ENCODE measurements at regions not wholly inside any gene's neighbourhood (a gene's known extent, or its start where the extent isn't known, plus 50 kb on each side); places are given as distances from the start of the nearest gene placed in this dataset.

DNA sequence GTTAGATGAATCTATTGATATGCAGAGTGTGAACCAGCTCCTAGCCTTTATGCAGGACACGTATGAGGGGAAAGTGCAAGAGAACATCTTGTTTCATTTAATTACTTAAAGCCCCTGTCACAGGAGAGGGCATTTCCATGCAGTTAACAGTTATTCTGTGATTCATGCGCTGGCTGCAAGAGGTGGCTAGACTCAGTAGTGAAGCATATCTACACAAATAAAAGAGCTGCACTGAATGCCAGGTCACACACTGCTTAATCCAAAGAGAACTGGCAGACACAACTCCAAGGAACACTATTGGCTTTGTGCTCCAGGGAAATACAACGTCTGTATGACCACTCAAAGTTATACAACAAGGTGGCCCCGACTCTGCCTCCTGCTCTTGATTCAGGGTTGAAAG lies 394.1 kb downstream of the C12orf75 start:
- POLR2A ChIA-PET, result no interaction called here
- no peak for DNase-seq
- CTCF ChIA-PET, result no interaction called here

DNA sequence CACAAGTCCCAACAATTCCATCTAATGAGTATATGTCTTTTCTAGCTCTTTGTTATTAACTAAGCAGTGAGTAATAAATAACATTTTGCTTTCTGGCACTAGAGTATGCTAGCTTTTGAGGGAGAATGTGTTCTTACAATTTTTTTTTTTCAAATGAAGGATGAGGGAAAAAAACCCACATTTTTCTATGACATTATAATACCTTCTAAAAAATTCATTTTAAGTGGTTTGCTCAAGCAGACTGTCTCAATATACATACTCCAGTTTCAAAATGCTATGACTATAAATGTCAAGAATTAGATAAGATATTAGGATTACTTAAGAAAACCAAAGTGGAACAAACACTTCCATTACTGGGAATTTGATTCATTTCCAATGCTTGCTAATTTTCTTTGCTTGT lies 394.6 kb downstream of the C12orf75 start:
- Histone ChIP-seq H3K9me3 (ENCODE audit: control extremely low read depth in 1 of 5, control insufficient read depth in 4 of 5, insufficient read depth in 2 of 5, low read depth in 1 of 5, low read length in 4 of 5) (no peaks in the 10 kb centered on the region), H3K27ac (ENCODE audit: insufficient read depth in 1 of 2, low read depth in 1 of 2, low read length in 2 of 2, poor library complexity in 1 of 2, severe bottlenecking in 2 of 2) (no peak overlapping the region), H3K36me3 (ENCODE audit: control insufficient read depth in 4 of 4, insufficient read depth in 4 of 4, low read length in 3 of 4) (no peaks in the 10 kb centered on the region), H3K4me3 (ENCODE audit: control insufficient read depth in 1 of 7, extremely low read depth in 1 of 7, insufficient read depth in 4 of 7, low read depth in 2 of 7, low read length in 6 of 7) (no peak overlapping the region), H3K27me3 (replicated peaks in 2 of 5; ENCODE audit: control insufficient read depth in 4 of 5, insufficient read depth in 5 of 5, low read length in 4 of 5) (peaks cover 0 to 16% (median 0%) of the 10 kb centered on the region in 5 experiments), H3K4me1 (ENCODE audit: control extremely low read depth in 1 of 4, control insufficient read depth in 4 of 4, insufficient read depth in 4 of 4, low read length in 3 of 4) (no peaks in the 10 kb centered on the region)
- CTCF ChIA-PET, result no interaction called here
- POLR2A ChIA-PET, result no interaction called here
- DNase-seq, result no peak

More for the DNA sequence above, 394.1 kb downstream of the C12orf75 start:
- 100% methylated on average over 3 of the region's 4 CpGs for WGBS (ENCODE audit: insufficient coverage)
- Histone ChIP-seq H3K27me3 (replicated peaks in 2 of 5; ENCODE audit: control insufficient read depth in 4 of 5, insufficient read depth in 5 of 5, low read length in 4 of 5) (peaks cover 0 to 16% (median 0%) of the 10 kb centered on the region in 5 experiments), H3K4me1 (ENCODE audit: control extremely low read depth in 1 of 4, control insufficient read depth in 4 of 4, insufficient read depth in 4 of 4, low read length in 3 of 4) (no peaks in the 10 kb centered on the region), H3K36me3 (ENCODE audit: control insufficient read depth in 4 of 4, insufficient read depth in 4 of 4, low read length in 3 of 4) (no peaks in the 10 kb centered on the region), H3K4me3 (ENCODE audit: control insufficient read depth in 1 of 7, extremely low read depth in 1 of 7, insufficient read depth in 4 of 7, low read depth in 2 of 7, low read length in 6 of 7) (no peak overlapping the region), H3K27ac (ENCODE audit: insufficient read depth in 1 of 2, low read depth in 1 of 2, low read length in 2 of 2, poor library complexity in 1 of 2, severe bottlenecking in 2 of 2) (no peak overlapping the region), H3K9me3 (ENCODE audit: control extremely low read depth in 1 of 5, control insufficient read depth in 4 of 5, insufficient read depth in 2 of 5, low read depth in 1 of 5, low read length in 4 of 5) (no peaks in the 10 kb centered on the region)

DNA sequence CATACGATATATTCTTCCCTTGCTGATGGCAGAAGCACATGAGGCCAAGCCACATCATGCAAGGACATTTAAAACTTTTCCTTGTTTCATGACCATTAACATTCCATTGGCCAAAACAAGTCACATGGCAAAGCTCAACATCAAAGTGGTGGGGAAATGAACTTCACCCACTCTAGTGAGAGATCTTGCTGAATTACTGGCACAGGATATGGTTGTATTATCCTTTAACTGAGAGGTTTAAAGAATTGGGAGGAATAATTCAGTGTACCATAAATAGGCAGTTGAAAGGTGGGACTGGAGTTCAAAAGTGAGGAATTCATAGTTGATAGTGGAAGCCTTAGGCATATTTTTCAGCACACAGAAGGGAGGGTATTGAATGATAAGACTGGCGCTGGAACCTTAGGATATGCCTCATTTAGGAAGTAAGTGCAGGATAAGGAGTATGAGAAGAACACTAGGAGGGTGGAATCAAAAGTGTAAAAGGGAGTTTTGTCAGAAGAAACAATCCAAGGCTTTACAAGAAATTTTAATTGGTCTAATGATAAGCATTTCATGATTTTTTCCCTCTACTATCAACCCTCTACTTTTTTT lies 398.8 kb downstream of the C12orf75 start:
- Histone ChIP-seq H3K9me3 (ENCODE audit: control extremely low read depth in 1 of 5, control insufficient read depth in 4 of 5, insufficient read depth in 2 of 5, low read depth in 1 of 5, low read length in 4 of 5) (no peaks in the 10 kb centered on the region), H3K4me3 (ENCODE audit: control insufficient read depth in 1 of 7, extremely low read depth in 1 of 7, insufficient read depth in 4 of 7, low read depth in 2 of 7, low read length in 6 of 7) (no peak overlapping the region), H3K36me3 (ENCODE audit: control insufficient read depth in 4 of 4, insufficient read depth in 4 of 4, low read length in 3 of 4) (no peaks in the 10 kb centered on the region), H3K27me3 (replicated peaks in 2 of 5; ENCODE audit: control insufficient read depth in 4 of 5, insufficient read depth in 5 of 5, low read length in 4 of 5) (peaks cover 0 to 15% (median 4%) of the 10 kb centered on the region in 5 experiments), H3K4me1 (ENCODE audit: control extremely low read depth in 1 of 4, control insufficient read depth in 4 of 4, insufficient read depth in 4 of 4, low read length in 3 of 4) (no peaks in the 10 kb centered on the region), H3K27ac (ENCODE audit: insufficient read depth in 1 of 2, low read depth in 1 of 2, low read length in 2 of 2, poor library complexity in 1 of 2, severe bottlenecking in 2 of 2) (no peak overlapping the region)
- ChIA-PET POLR2A (no interaction called here), CTCF (interaction anchor here (1.7 kb wide), 1 partner anchor 25 kb away, joined by 4 read pairs; no protein-coding TSS in a partner anchor)
- 90% methylated on average over 2 of the region's 2 CpGs for WGBS (ENCODE audit: insufficient coverage)
- DNase-seq, result no peak

DNA sequence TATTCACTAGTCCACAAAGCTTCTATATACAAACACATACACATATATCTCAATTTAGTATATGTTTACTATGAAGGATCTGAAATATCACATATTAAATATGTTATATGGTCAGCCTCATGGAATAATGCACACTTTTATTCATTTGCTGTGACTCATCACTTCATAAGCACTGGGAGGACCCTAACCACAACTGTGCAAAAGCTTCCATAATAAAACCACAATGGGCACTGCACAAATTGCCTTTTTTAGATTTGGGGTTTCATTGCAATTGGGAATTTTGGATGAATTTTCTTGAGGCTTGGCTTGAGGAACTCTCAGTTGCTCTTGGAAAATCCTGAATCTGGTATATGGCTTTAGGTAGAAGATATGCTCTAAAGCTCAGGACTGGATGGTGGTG lies 399.4 kb downstream of the C12orf75 start:
- CTCF ChIA-PET, result interaction anchor here (1.7 kb wide), 1 partner anchor 26 kb away, joined by 4 read pairs; no protein-coding TSS in a partner anchor
- Histone ChIP-seq H3K27ac (ENCODE audit: insufficient read depth in 1 of 2, low read depth in 1 of 2, low read length in 2 of 2, poor library complexity in 1 of 2, severe bottlenecking in 2 of 2) (no peak overlapping the region), H3K9me3 (ENCODE audit: control extremely low read depth in 1 of 5, control insufficient read depth in 4 of 5, insufficient read depth in 2 of 5, low read depth in 1 of 5, low read length in 4 of 5) (no peaks in the 10 kb centered on the region), H3K4me1 (ENCODE audit: control extremely low read depth in 1 of 4, control insufficient read depth in 4 of 4, insufficient read depth in 4 of 4, low read length in 3 of 4) (no peaks in the 10 kb centered on the region), H3K36me3 (ENCODE audit: control insufficient read depth in 4 of 4, insufficient read depth in 4 of 4, low read length in 3 of 4) (no peaks in the 10 kb centered on the region), H3K4me3 (ENCODE audit: control insufficient read depth in 1 of 7, extremely low read depth in 1 of 7, insufficient read depth in 4 of 7, low read depth in 2 of 7, low read length in 6 of 7) (no peak overlapping the region), H3K27me3 (replicated peaks in 2 of 5; ENCODE audit: control insufficient read depth in 4 of 5, insufficient read depth in 5 of 5, low read length in 4 of 5) (peaks cover 0 to 11% (median 4%) of the 10 kb centered on the region in 5 experiments)
- DNase-seq, result peak; percentile 8 to 31 (median 15)
- POLR2A ChIA-PET, result no interaction called here

DNA sequence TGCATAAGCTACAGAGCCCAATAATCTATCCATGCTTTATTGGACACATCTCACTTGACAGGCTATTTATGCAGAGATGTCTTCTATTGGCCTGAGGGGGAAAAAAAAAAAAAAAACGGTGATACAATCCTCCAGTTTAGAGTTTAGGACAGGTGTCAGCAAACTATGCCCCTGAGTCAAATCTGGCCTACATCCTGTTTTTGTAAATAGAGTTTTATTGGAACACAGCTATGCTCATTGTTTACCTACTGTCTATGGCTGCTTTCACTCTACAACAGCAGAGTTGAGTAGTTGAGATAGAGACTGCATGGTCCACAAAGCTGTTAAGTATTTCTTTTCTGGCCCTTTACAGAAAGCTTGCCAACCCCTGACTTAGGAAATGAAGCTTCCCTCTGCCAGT lies 403.1 kb downstream of the C12orf75 start:
- Histone ChIP-seq H3K4me3 (ENCODE audit: control insufficient read depth in 1 of 7, extremely low read depth in 1 of 7, insufficient read depth in 4 of 7, low read depth in 2 of 7, low read length in 6 of 7) (no peak overlapping the region), H3K27me3 (replicated peaks in 2 of 5; ENCODE audit: control insufficient read depth in 4 of 5, insufficient read depth in 5 of 5, low read length in 4 of 5) (peaks cover 0 to 9% (median 3%) of the 10 kb centered on the region in 5 experiments), H3K4me1 (ENCODE audit: control extremely low read depth in 1 of 4, control insufficient read depth in 4 of 4, insufficient read depth in 4 of 4, low read length in 3 of 4) (no peaks in the 10 kb centered on the region), H3K9me3 (ENCODE audit: control extremely low read depth in 1 of 5, control insufficient read depth in 4 of 5, insufficient read depth in 2 of 5, low read depth in 1 of 5, low read length in 4 of 5) (no peaks in the 10 kb centered on the region), H3K27ac (ENCODE audit: insufficient read depth in 1 of 2, low read depth in 1 of 2, low read length in 2 of 2, poor library complexity in 1 of 2, severe bottlenecking in 2 of 2) (no peak overlapping the region), H3K36me3 (ENCODE audit: control insufficient read depth in 4 of 4, insufficient read depth in 4 of 4, low read length in 3 of 4) (no peaks in the 10 kb centered on the region)
- ChIA-PET CTCF (no interaction called here), POLR2A (no interaction called here)
- WGBS (ENCODE audit: insufficient coverage), result no CpG with 5 or more reads among the region's 1 CpG
- no peak for DNase-seq

DNA sequence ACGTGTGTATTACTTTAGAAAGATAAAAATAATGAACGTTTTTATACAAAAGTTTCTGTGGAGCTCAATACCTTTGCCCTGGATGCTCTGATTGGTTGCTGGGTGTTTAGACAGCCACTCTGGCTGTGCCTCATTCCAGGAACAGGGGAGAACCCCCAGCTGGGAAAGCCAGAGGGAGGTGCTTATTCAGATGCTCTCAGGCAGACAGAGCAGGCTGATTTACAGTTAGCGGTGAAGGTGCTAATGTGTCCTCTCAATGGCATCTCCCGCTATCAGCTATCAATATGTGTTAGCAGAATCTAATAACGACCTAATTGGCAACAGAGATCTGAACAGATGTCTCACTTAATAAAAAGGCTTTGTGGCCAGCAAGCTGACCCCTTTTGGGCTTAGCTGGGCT lies 402.3 kb downstream of the NUAK1 start:
- Histone ChIP-seq H3K9me3 (ENCODE audit: control extremely low read depth in 1 of 5, control insufficient read depth in 4 of 5, insufficient read depth in 2 of 5, low read depth in 1 of 5, low read length in 4 of 5) (no peaks in the 10 kb centered on the region), H3K27me3 (replicated peaks in 2 of 5; ENCODE audit: control insufficient read depth in 4 of 5, insufficient read depth in 5 of 5, low read length in 4 of 5) (peaks cover 0 to 13% (median 3%) of the 10 kb centered on the region in 5 experiments), H3K4me3 (ENCODE audit: control insufficient read depth in 1 of 7, extremely low read depth in 1 of 7, insufficient read depth in 4 of 7, low read depth in 2 of 7, low read length in 6 of 7) (no peak overlapping the region), H3K27ac (ENCODE audit: insufficient read depth in 1 of 2, low read depth in 1 of 2, low read length in 2 of 2, poor library complexity in 1 of 2, severe bottlenecking in 2 of 2) (no peak overlapping the region), H3K36me3 (ENCODE audit: control insufficient read depth in 4 of 4, insufficient read depth in 4 of 4, low read length in 3 of 4) (no peaks in the 10 kb centered on the region), H3K4me1 (ENCODE audit: control extremely low read depth in 1 of 4, control insufficient read depth in 4 of 4, insufficient read depth in 4 of 4, low read length in 3 of 4) (peaks cover 0 to 4% (median under 1%) of the 10 kb centered on the region in 4 experiments)
- no peak for DNase-seq
- ChIA-PET POLR2A (no interaction called here), CTCF (no interaction called here)
- WGBS (ENCODE audit: insufficient coverage), result 93% methylated on average over 4 of the region's 5 CpGs

DNA sequence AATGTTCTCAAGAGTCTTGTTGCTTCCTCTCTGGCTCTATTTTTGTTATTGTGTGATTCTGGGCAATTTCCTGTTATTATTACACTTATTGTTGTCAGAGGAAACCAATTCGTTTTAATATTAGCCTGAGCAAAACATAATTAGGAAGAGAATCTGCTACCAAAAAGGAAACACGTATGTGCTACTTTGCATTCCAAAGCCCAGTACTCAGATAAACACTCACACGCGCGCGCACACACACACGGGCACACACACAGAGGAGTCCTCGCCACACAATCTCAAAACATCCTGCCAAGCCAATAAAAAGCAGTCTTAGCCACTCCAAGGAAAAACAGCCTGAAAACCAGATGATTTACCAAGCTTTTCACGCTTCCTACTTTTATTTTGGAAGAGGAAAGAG lies 400.7 kb downstream of the NUAK1 start:
- no peak for DNase-seq
- 100% methylated on average over 2 of the region's 9 CpGs for WGBS (ENCODE audit: insufficient coverage)
- Histone ChIP-seq H3K27ac (ENCODE audit: insufficient read depth in 1 of 2, low read depth in 1 of 2, low read length in 2 of 2, poor library complexity in 1 of 2, severe bottlenecking in 2 of 2) (no peak overlapping the region), H3K4me1 (ENCODE audit: control extremely low read depth in 1 of 4, control insufficient read depth in 4 of 4, insufficient read depth in 4 of 4, low read length in 3 of 4) (peaks cover 0 to 4% (median under 1%) of the 10 kb centered on the region in 4 experiments), H3K9me3 (ENCODE audit: control extremely low read depth in 1 of 5, control insufficient read depth in 4 of 5, insufficient read depth in 2 of 5, low read depth in 1 of 5, low read length in 4 of 5) (no peaks in the 10 kb centered on the region), H3K27me3 (replicated peaks in 2 of 5; ENCODE audit: control insufficient read depth in 4 of 5, insufficient read depth in 5 of 5, low read length in 4 of 5) (peaks cover 0 to 10% (median 0%) of the 10 kb centered on the region in 5 experiments), H3K36me3 (ENCODE audit: control insufficient read depth in 4 of 4, insufficient read depth in 4 of 4, low read length in 3 of 4) (no peaks in the 10 kb centered on the region), H3K4me3 (ENCODE audit: control insufficient read depth in 1 of 7, extremely low read depth in 1 of 7, insufficient read depth in 4 of 7, low read depth in 2 of 7, low read length in 6 of 7) (no peak overlapping the region)
- CTCF ChIA-PET, result no interaction called here
- POLR2A ChIA-PET, result no interaction called here
